ENCODE measurements at regions not wholly inside any gene's neighbourhood (a gene's known extent, or its start where the extent isn't known, plus 50 kb on each side); places are given as distances from the start of the nearest gene placed in this dataset.

DNA sequence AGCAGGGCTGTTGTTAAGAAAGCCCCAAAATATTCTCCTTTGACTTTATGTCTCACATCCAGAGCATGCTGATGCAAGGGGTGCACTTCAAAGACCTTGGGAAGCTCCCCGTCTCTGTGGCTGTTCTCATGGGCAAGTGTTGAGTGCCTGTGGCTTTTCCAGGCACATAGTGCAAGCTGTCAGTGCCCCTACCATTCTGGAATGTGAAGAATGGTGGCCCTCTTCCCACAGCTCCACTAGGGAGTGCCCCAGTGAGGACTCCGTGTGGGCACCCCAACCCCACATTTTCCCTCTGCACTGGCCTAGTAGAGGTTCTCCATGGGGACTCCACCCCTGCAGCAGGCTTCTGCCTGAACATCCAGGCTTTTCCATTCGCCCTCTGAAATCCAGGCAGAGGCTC, 673.7 kb downstream of the HTR1B start:
- TF ChIP-seq, protein P1, sequence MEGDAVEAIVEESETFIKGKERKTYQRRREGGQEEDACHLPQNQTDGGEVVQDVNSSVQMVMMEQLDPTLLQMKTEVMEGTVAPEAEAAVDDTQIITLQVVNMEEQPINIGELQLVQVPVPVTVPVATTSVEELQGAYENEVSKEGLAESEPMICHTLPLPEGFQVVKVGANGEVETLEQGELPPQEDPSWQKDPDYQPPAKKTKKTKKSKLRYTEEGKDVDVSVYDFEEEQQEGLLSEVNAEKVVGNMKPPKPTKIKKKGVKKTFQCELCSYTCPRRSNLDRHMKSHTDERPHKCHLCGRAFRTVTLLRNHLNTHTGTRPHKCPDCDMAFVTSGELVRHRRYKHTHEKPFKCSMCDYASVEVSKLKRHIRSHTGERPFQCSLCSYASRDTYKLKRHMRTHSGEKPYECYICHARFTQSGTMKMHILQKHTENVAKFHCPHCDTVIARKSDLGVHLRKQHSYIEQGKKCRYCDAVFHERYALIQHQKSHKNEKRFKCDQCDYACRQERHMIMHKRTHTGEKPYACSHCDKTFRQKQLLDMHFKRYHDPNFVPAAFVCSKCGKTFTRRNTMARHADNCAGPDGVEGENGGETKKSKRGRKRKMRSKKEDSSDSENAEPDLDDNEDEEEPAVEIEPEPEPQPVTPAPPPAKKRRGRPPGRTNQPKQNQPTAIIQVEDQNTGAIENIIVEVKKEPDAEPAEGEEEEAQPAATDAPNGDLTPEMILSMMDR (IDR thresholded peaks at IDR 0.05), result no peak
- no peak for TF ChIP-seq POLR2AphosphoS5 (IDR thresholded peaks at IDR 0.05; ENCODE audit: low read depth, low read length)
- TF ChIP-seq, protein P2, sequence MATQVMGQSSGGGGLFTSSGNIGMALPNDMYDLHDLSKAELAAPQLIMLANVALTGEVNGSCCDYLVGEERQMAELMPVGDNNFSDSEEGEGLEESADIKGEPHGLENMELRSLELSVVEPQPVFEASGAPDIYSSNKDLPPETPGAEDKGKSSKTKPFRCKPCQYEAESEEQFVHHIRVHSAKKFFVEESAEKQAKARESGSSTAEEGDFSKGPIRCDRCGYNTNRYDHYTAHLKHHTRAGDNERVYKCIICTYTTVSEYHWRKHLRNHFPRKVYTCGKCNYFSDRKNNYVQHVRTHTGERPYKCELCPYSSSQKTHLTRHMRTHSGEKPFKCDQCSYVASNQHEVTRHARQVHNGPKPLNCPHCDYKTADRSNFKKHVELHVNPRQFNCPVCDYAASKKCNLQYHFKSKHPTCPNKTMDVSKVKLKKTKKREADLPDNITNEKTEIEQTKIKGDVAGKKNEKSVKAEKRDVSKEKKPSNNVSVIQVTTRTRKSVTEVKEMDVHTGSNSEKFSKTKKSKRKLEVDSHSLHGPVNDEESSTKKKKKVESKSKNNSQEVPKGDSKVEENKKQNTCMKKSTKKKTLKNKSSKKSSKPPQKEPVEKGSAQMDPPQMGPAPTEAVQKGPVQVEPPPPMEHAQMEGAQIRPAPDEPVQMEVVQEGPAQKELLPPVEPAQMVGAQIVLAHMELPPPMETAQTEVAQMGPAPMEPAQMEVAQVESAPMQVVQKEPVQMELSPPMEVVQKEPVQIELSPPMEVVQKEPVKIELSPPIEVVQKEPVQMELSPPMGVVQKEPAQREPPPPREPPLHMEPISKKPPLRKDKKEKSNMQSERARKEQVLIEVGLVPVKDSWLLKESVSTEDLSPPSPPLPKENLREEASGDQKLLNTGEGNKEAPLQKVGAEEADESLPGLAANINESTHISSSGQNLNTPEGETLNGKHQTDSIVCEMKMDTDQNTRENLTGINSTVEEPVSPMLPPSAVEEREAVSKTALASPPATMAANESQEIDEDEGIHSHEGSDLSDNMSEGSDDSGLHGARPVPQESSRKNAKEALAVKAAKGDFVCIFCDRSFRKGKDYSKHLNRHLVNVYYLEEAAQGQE (IDR thresholded peaks at IDR 0.05; ENCODE audit: insufficient read depth in 1 of 2, low read depth in 2 of 2, low read length in 1 of 2), result no peak
- no peak for TF ChIP-seq SIN3A (IDR thresholded peaks at IDR 0.05; ENCODE audit: borderline replicate concordance, insufficient read depth, low read depth, low read length)

Data from Panc1 (cell line).